ENCODE measurements at regions not wholly inside any gene's neighbourhood (a gene's known extent, or its start where the extent isn't known, plus 50 kb on each side); places are given as distances from the start of the nearest gene placed in this dataset.

GRCh38 chr14:40436551-40436950, 1004.3 kb upstream of the FBXO33 start:
- intact Hi-C loops (cut with micrococcal nuclease; ENCODE audit: unreplicated experiment): no loop called here
- in situ Hi-C loops (cut with HindIII; ENCODE audit: extremely low pct_ligation_motif_present, low pct_unique_long_range_greater_than_20kb): no loop called here
- POLR2A ChIA-PET: no interaction called here
- 5% methylated on average over 3 of the region's 3 CpGs for WGBS (ENCODE audit: low lambda C conversion rate)
- DNase-seq (ENCODE audit: low spot score): no peak
- no peak overlapping the region for H2AFZ ChIP-seq (ENCODE audit: low read length)
- no peak overlapping the region for H3K27ac ChIP-seq (ENCODE audit: extremely low read length, insufficient read depth, low read length)
- no peaks in the 10 kb centered on the region for H3K36me3 ChIP-seq (replicated peaks in 1 of 2; ENCODE audit: control insufficient read depth in 1 of 2, insufficient read depth in 2 of 2, low read length in 2 of 2)
- no TSS peak for BruUV-seq (replicated peaks)
- TF ChIP-seq NBN (conservative IDR thresholded peaks at IDR 0.05): no peak
- peak; percentile 81 to 89 for TF ChIP-seq MAFK (conservative IDR thresholded peaks at IDR 0.05 in 1 of 2, IDR thresholded peaks at IDR 0.05 in 1 of 2; ENCODE audit: low read length in 2 of 2)
- TF ChIP-seq ZBTB42 (CRISPR knock-in tag; IDR thresholded peaks at IDR 0.05): no peak
- no peak for TF ChIP-seq SIN3B (IDR thresholded peaks at IDR 0.05; ENCODE audit: low read length)
- no peak for TF ChIP-seq HOMEZ (CRISPR knock-in tag; IDR thresholded peaks at IDR 0.05; ENCODE audit: low read depth)
- no peak for TF ChIP-seq ZNF430 (CRISPR knock-in tag; IDR thresholded peaks at IDR 0.05)
- no peak for TF ChIP-seq ATF7-NPFF (CRISPR knock-in tag; IDR thresholded peaks at IDR 0.05; ENCODE audit: low read depth)
- TF ChIP-seq ZNF263 (CRISPR knock-in tag; IDR thresholded peaks at IDR 0.05): no peak
- peak; percentile 81 for TF ChIP-seq MAFF (IDR thresholded peaks at IDR 0.05; ENCODE audit: low read depth, low read length)
- no peak for TF ChIP-seq MED13 (CRISPR knock-in tag; IDR thresholded peaks at IDR 0.05)
- no peaks in the 10 kb centered on the region for H4K20me1 ChIP-seq (ENCODE audit: insufficient read depth, low read length)
- no peak overlapping the region for H3K9ac ChIP-seq (ENCODE audit: insufficient read depth, low read depth, low read length)
- no peak overlapping the region for H3K4me2 ChIP-seq (ENCODE audit: low read depth, low read length)
- peaks cover 82% of the 10 kb centered on the region for H3K9me3 ChIP-seq (ENCODE audit: low read length)
- H3K79me2 ChIP-seq (ENCODE audit: insufficient read depth, low read length): no peaks in the 10 kb centered on the region
- no peak for FAIRE-seq
- no peaks in the 10 kb centered on the region for H3K4me1 ChIP-seq (ENCODE audit: insufficient read depth, low read length)
- ATAC-seq: no peak
- CTCF ChIA-PET (ENCODE audit: low intra/inter-chr PET ratio, low total read pairs): no interaction called here
- H3K27me3 ChIP-seq (ENCODE audit: control insufficient read depth in 1 of 2, insufficient read depth in 2 of 2, low read length in 2 of 2): no peaks in the 10 kb centered on the region
- H3K4me3 ChIP-seq (replicated peaks in 1 of 3; ENCODE audit: insufficient read depth in 1 of 3, low read depth in 2 of 3, low read length in 3 of 3): no peak overlapping the region

Measured in HepG2 (cell line).